HEK293 (cell line): ENCODE measurements at regions not wholly inside any gene's neighbourhood (a gene's known extent, or its start where the extent isn't known, plus 50 kb on each side); places are given as distances from the start of the nearest gene placed in this dataset.

Source experiments
- ZNF121 ChIP-seq: fragments of 450-650 bp; formaldehyde crosslinking; IDR thresholded peaks from 2 replicates; pipeline ENCODE4 v1.5.1; 2016; ENCODE audit warnings: missing biosample characterization, missing genetic modification characterization
- ZNF473 ChIP-seq: fragments of 450-650 bp; formaldehyde crosslinking; IDR thresholded peaks from 2 replicates; pipeline ENCODE4 v1.5.1; 2017; ENCODE audit warnings: missing biosample characterization, missing genetic modification characterization
- ZNF560 ChIP-seq: fragments of 450-650 bp; formaldehyde crosslinking; IDR thresholded peaks from 2 replicates; pipeline ENCODE4 v1.5.1; 2017; ENCODE audit warnings: missing biosample characterization, missing genetic modification characterization, borderline replicate concordance
- ZNF677 ChIP-seq: fragments of 450-650 bp; IDR thresholded peaks from 2 replicates; pipeline ENCODE4 v1.5.0; 2018; ENCODE audit warnings: missing biosample characterization, mild to moderate bottlenecking, missing genetic modification characterization, moderate library complexity
- ZSCAN18 ChIP-seq: fragments of 450-650 bp; formaldehyde crosslinking; IDR thresholded peaks from 2 replicates; pipeline ENCODE4 v1.5.1; 2016; ENCODE audit warnings: missing biosample characterization, missing genetic modification characterization
- TF ChIP-seq, protein P1 (sequence below): fragments of 450-650 bp; formaldehyde crosslinking; IDR thresholded peaks from 2 replicates; pipeline ENCODE4 v1.5.1; 2016; ENCODE audit warnings: missing biosample characterization, missing genetic modification characterization

GRCh38 chr7:148941598-148942275 is 57.6 kb upstream of the EZH2 start:
- TF ChIP-seq ZNF473 (tag by site-specific recombination) (no peak), ZNF560 (tag by site-specific recombination) (no peak), ZNF121 (tag by site-specific recombination) (no peak), ZNF677 (tag by site-specific recombination) (no peak), ZSCAN18 (tag by site-specific recombination) (no peak)
- TF ChIP-seq, protein P1, sequence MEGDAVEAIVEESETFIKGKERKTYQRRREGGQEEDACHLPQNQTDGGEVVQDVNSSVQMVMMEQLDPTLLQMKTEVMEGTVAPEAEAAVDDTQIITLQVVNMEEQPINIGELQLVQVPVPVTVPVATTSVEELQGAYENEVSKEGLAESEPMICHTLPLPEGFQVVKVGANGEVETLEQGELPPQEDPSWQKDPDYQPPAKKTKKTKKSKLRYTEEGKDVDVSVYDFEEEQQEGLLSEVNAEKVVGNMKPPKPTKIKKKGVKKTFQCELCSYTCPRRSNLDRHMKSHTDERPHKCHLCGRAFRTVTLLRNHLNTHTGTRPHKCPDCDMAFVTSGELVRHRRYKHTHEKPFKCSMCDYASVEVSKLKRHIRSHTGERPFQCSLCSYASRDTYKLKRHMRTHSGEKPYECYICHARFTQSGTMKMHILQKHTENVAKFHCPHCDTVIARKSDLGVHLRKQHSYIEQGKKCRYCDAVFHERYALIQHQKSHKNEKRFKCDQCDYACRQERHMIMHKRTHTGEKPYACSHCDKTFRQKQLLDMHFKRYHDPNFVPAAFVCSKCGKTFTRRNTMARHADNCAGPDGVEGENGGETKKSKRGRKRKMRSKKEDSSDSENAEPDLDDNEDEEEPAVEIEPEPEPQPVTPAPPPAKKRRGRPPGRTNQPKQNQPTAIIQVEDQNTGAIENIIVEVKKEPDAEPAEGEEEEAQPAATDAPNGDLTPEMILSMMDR (tag by site-specific recombination): peak; percentile 39; the same call in 1 of the 2 replicates
